HG03025 (cell line): ENCODE measurements at regions not wholly inside any gene's neighbourhood (a gene's known extent, or its start where the extent isn't known, plus 50 kb on each side); places are given as distances from the start of the nearest gene placed in this dataset.
A peak's percentile ranks its signal among the peaks of the same experiment; 100 is the strongest.

Experiments
- ATAC-seq: cut with Tn5 transposase; IDR thresholded peaks from one replicate; pipeline ENCODE4 v1.9.1; 2021; ENCODE audit warnings: mild to moderate bottlenecking, moderate library complexity; ENCODE audit not compliant: unreplicated experiment, low FRiP score

- no peak for ATAC-seq
Observed at GRCh38 chr2:8576525-8577167, 105.2 kb upstream of the ID2 start.

- no peak for ATAC-seq
Observed at GRCh38 chr2:8577573-8577972, 104.3 kb upstream of the ID2 start.

GRCh38 chr2:8578335-8579244 is 103.3 kb upstream of the ID2 start:
- no peak for ATAC-seq

GRCh38 chr2:8579485-8580085 is 102.3 kb upstream of the ID2 start:
- ATAC-seq, result no peak

- ATAC-seq, result no peak
Observed at GRCh38 chr2:8580316-8581233, 101.3 kb upstream of the ID2 start.

- ATAC-seq, result no peak
Observed at GRCh38 chr2:8581234-8581561, 100.7 kb upstream of the ID2 start.

- no peak for ATAC-seq
Observed at GRCh38 chr2:8581601-8582041, 100.2 kb upstream of the ID2 start.

- no peak for ATAC-seq
Observed at GRCh38 chr2:8582191-8582590, 99.7 kb upstream of the ID2 start.

- ATAC-seq, result no peak
Observed at GRCh38 chr2:8582651-8583399, 99.0 kb upstream of the ID2 start.

- peak; percentile 63 for ATAC-seq
Observed at GRCh38 chr2:8583400-8584173, 98.3 kb upstream of the ID2 start.

GRCh38 chr2:8584174-8585066 is 97.4 kb upstream of the ID2 start:
- no peak for ATAC-seq

- ATAC-seq, result no peak
Observed at GRCh38 chr2:8586457-8587051, 95.3 kb upstream of the ID2 start.

GRCh38 chr2:8587251-8587791 is 94.5 kb upstream of the ID2 start:
- no peak for ATAC-seq

- ATAC-seq, result no peak
Observed at GRCh38 chr2:8587920-8588830, 93.7 kb upstream of the ID2 start.

GRCh38 chr2:8588831-8589191 is 93.0 kb upstream of the ID2 start:
- no peak for ATAC-seq

- no peak for ATAC-seq
Observed at GRCh38 chr2:8589721-8590120, 92.1 kb upstream of the ID2 start.

GRCh38 chr2:8590938-8591337 is 90.9 kb upstream of the ID2 start:
- ATAC-seq, result no peak
